GM21529 (cell line): ENCODE measurements at regions not wholly inside any gene's neighbourhood (a gene's known extent, or its start where the extent isn't known, plus 50 kb on each side); places are given as distances from the start of the nearest gene placed in this dataset.

ENCODE experiments used
- ATAC-seq: cut with Tn5 transposase; IDR thresholded peaks from one replicate; pipeline ENCODE4 v1.9.1; 2021; ENCODE audit not compliant: unreplicated experiment

DNA sequence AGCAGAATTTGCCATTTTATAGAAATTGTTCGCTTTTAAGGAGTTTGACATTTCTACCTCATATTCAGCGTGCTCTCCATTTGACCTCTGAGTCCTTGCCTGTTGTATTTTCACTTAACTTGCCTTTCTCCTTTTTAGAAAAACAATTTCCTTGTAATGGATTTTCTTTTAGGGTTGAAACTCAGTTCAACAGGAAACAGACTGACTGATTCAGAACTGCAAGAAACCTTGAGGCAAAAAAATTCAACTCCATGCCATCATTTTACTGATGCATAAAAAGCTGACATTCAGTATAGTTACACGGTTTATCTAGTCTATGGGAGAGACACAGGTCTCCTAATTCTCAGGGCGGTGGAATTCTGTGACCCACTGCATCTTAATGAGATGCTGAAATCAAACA is 59.8 kb downstream of the MRPS30 start:
- ATAC-seq = no peak

DNA sequence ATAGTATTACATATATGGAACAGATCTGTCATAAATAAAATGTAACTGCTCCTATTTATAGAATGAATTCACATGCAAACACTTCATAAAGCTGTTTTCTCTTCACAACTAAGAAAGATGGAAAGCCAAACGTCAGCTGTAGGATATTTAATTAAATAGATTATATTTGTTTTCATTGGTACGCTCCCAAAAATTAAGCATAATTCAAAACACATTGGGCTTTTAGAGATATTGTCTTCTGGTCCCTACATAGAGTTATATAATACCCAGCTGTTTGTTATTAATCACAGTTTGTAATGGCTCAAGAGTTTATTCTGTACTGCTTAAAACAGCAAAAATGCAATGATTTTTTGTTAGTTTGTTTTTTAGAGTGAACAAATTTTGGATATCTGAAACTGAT is 61.2 kb downstream of the MRPS30 start:
- ATAC-seq = no peak

DNA sequence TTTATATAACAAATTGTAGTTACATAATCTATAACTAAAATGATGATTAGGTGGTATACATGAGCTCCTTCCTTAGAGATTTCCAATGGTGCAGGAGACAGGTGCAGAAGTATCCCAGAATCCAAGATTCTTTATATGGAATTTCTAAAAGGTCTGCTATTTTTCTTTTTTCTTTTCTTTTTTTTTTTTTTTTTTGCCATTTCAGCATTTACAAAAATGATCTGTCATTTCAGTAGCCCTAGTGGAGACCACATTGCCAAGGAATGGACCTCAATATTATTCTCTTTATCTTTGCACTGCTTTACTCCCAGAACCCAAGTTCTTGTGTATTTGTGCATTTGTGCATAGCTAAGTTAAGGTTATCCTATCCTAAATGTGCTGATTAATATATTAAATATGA is 61.7 kb downstream of the MRPS30 start:
- no peak for ATAC-seq

DNA sequence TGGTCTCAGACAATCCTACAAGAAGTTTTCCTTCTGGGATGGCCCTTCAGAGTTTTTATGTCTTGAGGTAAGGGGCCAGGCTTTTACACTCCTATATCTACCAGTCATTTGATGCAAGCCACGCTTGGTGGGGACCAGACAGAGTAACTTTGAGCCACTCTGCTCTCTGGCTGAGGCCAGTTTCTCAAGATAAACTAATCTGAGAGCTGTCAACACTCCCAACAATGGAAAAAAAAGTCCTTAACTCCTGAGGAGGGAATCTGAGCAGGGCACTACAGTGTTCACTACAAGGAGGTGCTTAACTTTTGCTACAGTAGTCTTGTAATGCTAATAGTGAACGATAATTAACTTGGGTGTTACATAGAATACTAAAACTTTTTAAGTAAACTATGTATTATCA is 62.7 kb downstream of the MRPS30 start:
- ATAC-seq = no peak

DNA sequence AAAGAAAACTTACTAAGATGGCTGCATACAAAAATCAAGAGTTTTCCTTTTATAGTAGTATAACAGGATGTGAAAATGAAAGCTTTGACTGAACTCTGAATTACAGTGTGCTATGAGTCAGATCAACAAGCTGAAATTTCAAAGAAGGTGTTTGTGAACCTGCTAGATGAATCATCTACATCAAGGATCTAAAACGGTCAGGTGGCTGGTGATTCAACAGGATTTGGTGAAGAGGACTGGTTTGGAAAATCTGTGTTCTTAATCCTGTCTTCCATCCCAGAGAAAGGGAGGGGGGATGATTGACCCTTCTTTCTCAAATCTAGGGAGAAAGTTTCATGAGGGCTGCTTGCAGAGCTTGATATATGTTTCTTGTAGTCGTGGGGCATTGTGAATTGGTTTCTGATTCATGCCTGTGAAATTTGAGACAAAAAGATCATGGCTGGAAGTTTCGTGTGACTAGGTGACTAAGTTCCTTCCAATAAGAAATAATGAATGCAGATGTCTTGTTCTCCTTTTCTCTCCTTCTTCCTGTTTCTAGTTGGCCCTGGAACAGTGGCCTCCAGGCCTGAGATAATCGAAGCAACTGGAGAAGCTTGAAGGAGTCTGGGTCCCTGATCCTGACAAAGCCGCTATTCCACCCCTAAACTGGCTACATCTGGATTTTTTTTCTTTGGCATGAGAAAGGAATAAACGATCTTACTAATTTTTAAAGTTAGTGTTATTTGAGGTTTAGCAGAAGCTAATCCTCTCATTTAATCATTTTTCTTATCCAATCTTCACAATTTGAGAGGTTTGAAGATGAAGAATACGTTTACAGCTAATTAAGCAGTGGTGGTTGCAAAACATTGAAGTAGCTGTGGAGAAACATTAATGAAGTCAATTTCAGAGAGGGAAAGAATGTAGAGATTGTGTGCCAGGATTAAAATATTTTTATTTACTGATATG is 67.2 kb downstream of the MRPS30 start:
- peak; percentile 99 for ATAC-seq

DNA sequence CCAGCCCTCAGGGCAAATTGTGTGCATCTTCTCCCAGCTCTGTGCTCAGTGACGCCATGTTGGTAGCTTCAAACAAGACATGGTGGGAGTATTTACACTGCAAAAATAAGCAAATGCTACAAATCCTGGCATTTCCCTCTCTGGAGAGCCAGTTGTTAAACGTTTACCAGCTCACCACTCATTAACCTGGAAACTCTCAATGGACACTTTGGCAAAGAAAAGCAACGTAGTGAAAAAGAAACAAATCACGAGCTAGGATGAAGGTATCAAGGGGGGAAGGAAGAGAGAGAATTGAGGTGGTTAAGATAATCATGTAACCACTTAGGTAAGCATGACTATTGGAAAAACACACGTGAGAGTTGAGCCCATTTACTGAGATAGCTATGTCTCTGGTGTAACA is 72.5 kb downstream of the MRPS30 start:
- no peak for ATAC-seq

DNA sequence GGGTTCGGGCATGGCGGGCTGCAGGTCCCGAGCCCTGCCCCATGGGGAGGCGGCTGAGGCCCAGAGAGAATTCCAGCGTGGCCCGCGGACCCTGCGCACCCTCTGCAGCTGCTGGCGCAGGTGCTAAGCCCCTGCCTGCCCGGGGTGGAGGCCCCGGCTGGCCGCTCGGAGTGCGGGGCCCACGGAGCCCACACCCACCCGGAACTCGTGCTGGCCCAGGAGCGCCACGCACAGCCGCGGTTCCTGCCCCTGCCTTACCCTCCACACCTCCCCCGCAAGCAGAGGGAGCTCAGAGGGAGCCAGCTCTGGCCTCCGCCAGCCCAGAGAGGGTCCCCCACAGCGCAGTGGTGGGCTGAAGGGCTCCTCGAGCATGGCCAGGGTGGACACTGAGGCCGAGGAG is 75.3 kb downstream of the MRPS30 start:
- ATAC-seq = no peak

DNA sequence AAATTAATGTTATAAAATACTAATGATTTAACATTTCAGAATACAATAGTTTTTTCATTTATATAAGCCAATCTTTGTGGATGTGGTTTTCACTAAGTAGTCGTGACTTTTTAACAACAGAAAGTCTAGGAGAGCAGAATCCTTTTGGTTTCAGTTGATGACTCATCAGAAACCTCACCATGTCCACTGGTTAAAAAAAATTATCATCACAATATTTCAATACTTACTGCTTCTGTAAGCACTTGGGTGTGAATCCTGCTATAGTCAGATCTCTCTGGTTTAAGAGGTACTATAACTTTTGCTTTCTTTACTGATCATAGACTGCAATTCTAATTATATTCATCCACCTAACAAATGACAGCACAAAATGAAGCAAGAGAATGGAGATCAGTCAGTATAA is 77.2 kb downstream of the MRPS30 start:
- peak; percentile 88 for ATAC-seq

DNA sequence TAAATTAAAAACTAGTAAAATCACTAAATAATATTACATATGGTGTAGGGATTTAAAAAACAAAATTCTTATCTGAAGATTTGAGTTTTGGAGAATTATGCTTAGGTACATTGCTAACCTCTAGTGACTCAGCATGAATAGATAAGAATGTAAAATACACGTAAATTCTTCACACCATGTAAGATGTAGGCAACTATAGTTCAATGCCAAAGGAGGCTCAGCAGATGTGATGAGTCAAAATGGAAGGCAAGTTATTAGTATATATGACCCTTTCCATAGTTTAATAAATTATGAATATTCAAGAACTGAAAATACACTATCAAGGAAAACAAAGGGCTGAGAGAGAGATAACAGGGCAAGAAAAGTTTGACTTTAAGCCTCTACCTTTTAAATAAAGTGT is 79.0 kb downstream of the MRPS30 start:
- no peak for ATAC-seq

DNA sequence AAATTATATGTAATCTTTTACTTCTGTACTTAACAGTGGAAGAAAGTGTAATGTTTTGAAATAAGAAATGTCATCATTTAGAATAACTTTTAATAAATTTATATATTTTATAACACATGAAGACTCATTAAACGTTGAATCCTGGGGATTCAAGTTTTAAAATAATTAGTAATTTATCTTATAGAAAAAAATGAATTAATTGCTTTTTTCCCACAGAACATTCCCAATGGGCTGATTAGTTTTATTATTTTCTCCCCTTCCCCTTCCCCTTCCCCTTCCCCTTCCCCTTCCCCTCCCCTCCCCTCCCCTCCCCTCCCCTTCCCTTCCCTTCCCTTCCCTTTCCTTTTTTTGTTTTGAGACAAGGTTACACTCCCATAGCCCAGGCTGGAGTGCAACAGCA is 79.7 kb downstream of the MRPS30 start:
- ATAC-seq = no peak

DNA sequence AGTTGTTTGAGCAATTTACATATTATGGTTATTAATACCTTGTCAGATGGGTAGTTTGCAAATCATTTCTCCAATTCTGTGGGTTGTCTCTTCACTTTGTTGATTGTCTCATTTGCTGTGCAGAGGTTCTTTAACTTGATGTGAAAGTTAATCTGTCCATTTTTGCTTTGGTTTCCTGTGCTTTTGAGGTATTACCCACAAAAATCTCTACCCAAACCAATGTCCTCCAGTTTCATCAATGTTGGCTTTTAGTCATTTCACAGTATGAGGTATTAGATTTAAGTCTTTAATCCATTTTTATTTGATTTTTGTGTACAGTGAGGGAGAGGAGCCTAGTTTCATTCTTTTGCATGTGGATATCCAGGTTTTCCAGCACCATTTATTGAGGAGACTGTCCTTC is 82.4 kb downstream of the MRPS30 start:
- no peak for ATAC-seq

DNA sequence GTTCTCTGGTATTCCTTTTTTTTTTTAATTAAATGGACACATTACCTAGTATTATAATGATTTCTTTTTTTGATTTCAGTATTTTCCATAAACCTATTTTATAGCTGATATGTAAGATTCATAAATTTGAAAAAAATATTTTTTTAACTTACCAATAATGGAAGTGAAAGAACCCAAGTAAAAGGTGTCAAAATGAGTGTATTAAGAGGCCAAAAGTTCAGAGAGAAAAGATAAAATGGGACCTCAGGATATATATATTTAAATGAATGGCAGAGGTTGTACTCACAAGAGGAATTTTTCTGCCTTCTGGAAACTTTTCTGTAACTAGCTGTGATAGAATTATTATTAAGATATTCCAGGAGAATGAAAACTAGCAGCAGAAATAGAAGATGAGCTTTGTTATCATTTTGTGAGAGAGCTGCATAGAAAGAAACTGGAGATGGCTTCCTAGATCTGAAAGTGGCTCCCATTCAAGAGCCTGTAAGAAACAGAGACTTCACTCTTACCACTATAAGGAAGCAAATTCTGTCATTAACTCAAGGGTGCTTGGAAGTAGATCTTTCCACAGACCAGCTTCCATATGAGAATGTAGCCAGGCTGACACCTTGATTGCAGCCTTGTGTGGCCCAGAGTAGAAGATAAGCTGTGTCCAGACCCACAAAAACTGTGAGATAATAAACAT is 91.7 kb downstream of the MRPS30 start:
- no peak for ATAC-seq

DNA sequence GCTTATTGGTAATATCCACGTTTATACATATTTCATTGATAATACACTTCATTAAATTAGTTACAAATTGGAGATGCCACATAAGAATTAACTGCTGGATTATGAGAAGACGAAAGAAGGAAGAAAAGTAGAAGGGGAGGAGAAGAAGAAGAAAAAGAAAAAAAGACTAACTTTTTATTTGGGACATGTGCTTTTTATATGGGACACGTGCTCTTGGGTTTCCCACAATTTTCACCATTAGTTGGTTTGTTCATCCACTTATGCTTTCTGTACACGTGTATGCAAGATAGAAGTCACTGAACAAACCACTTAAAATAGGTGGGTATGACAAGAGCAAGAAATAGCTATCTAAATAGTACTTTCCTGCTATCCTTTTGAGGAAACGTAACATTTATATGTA is 98.6 kb downstream of the MRPS30 start:
- no peak for ATAC-seq

DNA sequence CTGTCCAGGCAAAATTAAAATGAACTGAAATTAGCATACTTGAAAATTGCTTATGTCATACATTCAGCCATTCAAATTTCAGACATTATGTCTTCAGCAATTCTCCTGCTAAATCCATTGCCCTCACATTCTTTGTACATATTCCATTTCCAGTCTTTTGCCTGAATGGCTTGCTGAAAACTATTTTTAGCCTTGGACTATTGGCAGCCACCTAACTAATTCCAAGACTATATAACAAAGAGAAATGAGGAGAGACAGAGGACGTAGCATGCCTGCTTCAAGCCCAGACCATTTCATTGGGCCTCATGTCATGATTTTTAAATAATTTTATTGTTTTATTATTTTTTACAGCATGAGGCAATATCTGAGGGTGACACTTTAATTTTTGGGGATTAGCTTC is 100.3 kb downstream of the MRPS30 start:
- no peak for ATAC-seq

DNA sequence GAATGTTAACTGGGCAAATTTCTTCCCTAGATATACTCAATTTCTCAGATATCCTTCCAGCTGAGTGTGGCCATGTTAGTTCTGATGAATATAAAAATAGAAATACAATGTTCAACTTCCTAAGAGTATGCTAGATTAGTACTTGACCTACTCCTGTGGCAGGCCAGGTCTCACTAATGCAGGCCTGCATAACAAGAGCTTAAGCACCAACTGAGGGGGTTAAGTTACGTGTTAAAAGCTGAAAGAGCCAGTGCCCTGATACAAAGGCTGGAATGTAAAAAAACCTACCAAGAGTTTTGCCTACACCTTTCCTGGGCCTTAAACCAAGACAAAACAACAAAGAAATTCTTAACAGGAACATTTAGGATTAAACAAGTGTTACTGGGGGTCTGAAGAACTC is 102.8 kb downstream of the MRPS30 start:
- ATAC-seq = no peak

DNA sequence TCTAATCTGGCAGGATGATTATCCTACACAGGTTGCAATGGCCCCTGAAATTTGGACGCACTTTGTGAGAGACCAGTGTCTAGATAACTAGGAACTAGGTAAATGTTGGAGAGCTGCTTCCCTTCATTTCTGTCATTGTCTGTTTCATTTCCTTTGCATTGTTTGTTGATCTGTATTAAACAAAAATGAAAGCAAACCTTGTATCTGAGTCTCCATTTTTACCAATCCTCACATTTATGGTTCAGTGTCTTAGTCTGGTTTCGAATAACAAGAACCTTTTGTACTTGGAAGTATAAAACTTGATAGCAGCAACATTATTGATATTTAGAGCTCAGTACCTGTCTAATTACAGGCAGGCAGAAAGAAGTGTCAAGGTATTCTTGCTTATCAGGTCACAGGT is 105.5 kb downstream of the MRPS30 start:
- ATAC-seq = no peak

DNA sequence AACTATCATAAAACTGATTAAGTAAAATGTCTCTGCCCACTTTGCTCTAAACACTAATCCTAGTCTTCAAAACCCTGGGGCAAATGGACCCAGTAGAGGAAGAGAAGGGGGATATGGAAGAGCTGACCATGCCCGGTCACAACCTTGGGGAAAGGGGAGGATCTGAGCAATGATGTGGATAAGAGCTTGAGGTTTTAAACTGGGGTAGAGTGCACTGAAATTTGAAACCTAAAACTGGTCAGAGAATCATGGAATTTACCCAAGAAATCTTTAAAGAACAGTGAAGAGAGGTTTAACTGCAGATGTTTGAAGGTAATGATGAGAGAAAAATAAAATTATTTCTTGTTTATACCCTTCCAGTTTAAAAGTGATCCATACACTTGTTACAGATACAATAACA is 110.8 kb downstream of the MRPS30 start:
- no peak for ATAC-seq

DNA sequence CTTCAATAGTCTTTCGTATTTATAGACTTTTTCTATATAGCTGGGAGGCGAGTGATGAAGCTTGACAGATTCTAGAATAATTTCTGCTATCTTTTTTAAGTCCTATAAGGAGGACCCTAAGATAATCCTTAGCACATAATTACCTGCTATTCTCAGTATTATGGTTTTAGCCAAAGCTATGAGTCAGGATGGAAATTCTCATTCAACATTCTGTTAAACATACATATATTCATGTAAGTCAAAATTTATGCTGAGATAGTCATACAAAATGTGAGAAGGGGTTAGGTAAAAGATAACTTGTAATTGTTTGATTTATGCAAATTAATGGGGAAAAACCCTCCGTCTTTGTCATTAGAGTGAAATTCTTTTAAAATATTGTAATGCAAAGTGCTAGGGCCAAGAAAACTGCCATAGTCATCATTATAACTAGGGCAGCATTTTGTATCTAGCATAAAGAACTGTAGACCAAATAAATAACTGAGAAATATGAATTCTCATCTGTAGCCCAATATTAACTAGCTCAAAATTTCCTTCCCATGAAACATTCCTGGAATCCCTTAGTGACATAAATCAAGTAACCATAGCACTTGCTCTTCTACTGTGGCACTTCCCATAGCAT is 118.5 kb downstream of the MRPS30 start:
- no peak for ATAC-seq

DNA sequence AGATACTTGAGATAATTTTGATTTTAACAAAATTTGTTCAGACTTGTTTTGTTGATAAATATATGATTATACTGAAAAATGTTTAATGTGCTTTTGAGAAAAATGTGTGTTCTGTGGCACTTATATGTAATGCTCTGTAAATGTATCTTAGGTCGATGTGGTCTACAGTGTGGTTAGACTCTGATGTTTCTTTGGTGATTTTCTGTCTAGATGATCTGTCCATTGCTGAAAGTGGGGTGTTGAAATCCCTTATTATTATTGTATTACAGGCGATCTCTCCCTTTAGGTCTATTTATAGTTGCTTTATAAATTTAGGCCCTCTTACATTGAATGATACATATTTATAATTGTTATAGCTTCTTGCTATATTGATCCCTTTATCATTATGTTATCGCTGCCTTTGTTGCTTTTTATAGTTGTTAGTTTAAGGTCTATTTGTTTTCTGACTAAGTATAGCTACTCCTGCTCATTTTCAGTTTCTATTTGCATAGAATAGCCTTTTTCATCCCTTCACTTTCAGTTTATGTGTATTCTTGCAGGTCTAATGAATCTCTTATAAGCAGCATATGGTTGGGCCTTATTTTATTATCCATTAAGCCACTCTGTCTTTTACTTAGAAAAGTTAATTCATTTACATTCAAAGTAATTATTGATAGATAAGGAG is 124.3 kb downstream of the MRPS30 start:
- peak; percentile 98 for ATAC-seq

DNA sequence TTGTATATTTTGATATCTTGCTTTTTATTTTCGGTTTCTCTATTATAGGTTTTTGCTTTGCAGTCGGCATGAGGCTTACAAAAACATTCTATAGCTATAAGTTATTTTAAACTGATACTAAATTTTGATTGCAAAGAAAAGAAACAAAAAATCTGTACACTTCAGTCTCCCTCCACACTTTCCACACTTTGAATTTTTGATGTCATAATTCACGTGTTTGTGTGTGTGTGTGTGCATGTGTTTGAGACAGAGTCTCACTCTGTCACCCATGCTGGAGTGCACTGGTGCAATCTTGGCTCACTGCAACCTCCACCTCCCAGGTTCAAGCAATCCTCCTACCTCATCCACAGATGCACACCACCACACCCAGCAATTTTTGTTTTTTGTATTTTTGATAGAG is 124.9 kb downstream of the MRPS30 start:
- ATAC-seq = peak; percentile 21

DNA sequence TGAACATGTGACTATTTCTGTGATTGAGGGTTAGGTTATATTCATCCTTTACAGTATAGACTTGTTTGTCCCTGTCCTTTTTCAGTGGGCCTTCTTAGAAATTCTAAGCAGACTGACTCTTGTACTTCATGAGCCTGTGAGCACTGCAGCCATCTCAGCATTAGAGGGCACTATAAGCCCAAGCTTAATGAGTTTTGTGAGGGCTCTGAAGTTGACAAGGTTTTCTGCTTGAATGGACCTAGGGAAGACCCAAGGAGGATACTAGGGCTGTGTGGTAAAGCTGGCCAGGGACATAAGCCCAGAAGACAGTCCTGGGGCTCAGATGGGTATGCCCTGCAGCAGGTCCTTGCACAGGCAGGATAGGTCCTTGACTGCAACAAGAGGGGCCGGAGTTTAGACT is 126.5 kb downstream of the MRPS30 start:
- ATAC-seq = no peak

DNA sequence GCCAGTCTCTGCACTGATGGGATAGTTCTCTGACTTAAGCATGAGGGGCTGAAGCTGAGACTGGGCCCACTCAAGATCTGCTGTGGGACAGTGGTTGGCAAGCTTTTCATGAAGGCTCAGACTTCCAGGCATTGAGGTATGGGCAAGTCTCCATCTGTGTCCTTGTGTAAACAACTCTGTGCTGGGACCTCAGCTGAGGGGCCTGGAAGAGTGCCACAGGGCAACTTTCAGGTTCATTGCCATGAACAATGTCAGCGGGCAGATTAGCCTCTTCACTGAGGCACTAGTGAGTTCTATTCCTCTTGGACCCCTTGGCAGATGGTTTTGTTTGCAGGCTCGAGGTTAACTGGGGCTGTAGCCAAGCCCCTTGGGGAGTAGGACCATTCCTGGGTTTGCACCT is 127.1 kb downstream of the MRPS30 start:
- no peak for ATAC-seq
